HL-60 (cell line): ENCODE measurements at regions not wholly inside any gene's neighbourhood (a gene's known extent, or its start where the extent isn't known, plus 50 kb on each side); places are given as distances from the start of the nearest gene placed in this dataset.

Source experiments
- CTCF ChIP-seq: IDR thresholded peaks from one replicate; pipeline ENCODE4 v1.5.1; 2011; ENCODE audit warnings: low read length, control low read depth, inconsistent platforms; ENCODE audit not compliant: insufficient read depth
- REST ChIP-seq: IDR thresholded peaks from 2 replicates; pipeline ENCODE4 v1.6.1; 2012; ENCODE audit warnings: low read depth; ENCODE audit not compliant: insufficient replicate concordance
- SPI1 ChIP-seq: IDR thresholded peaks from 2 replicates; pipeline ENCODE4 v1.6.1; 2012; ENCODE audit warnings: low read depth, mild to moderate bottlenecking, borderline replicate concordance

GRCh38 chr16:48959747-48960146 lies 321.9 kb downstream of the CBLN1 start:
- TF ChIP-seq SPI1 (no peak), REST (no peak), CTCF (no peak)
